H9 (cell line): ENCODE measurements at regions not wholly inside any gene's neighbourhood (a gene's known extent, or its start where the extent isn't known, plus 50 kb on each side); places are given as distances from the start of the nearest gene placed in this dataset.

Source experiments
- DNase-seq: peaks from one replicate; pipeline ENCODE4 v3.0.0-alpha.2; 2017
- H2AFZ ChIP-seq: one replicate; pipeline ENCODE4 v1.6.1; 2013; ENCODE audit warnings: mild to moderate bottlenecking, low read length, control low read depth, moderate library complexity
- H2AK5ac ChIP-seq: 2 replicates; pipeline ENCODE4 v1.6.1; 2013; ENCODE audit warnings: low read length, control low read depth, mixed read lengths; ENCODE audit not compliant: insufficient read length
- H2BK120ac ChIP-seq: one replicate; pipeline ENCODE4 v1.6.1; 2013; ENCODE audit warnings: low read depth, mild to moderate bottlenecking, low read length, control low read depth, inconsistent platforms; ENCODE audit not compliant: poor library complexity, severe bottlenecking
- H2BK12ac ChIP-seq: 2 replicates; pipeline ENCODE4 v1.6.1; 2013; ENCODE audit warnings: low read length, control low read depth, mixed read lengths, low read depth; ENCODE audit not compliant: insufficient read length
- H2BK15ac ChIP-seq: 2 replicates; pipeline ENCODE4 v1.6.1; 2013; ENCODE audit warnings: low read depth, low read length, control low read depth
- H2BK20ac ChIP-seq: one replicate; pipeline ENCODE4 v1.6.1; 2013; ENCODE audit warnings: low read depth, mild to moderate bottlenecking, low read length, control low read depth, inconsistent platforms; ENCODE audit not compliant: poor library complexity, severe bottlenecking
- H2BK5ac ChIP-seq: 2 replicates; pipeline ENCODE4 v1.6.1; 2013; ENCODE audit warnings: low read length, control low read depth, mixed read lengths; ENCODE audit not compliant: insufficient read length
- H3K14ac ChIP-seq: 2 replicates; pipeline ENCODE4 v1.6.1; 2013; ENCODE audit warnings: low read length, control low read depth; ENCODE audit not compliant: insufficient read depth
- H3K18ac ChIP-seq: 2 replicates; pipeline ENCODE4 v1.6.1; 2013; ENCODE audit warnings: low read depth, mild to moderate bottlenecking, mixed read lengths, low read length, control low read depth; ENCODE audit not compliant: insufficient read length
- H3K23ac ChIP-seq: 2 replicates; pipeline ENCODE4 v1.6.1; 2013; ENCODE audit warnings: low read length, control low read depth, mixed read lengths, low read depth; ENCODE audit not compliant: insufficient read length
- H3K23me2 ChIP-seq: 2 replicates; pipeline ENCODE4 v1.6.1; 2013; ENCODE audit warnings: low read depth, mild to moderate bottlenecking, mixed read lengths, low read length, control low read depth; ENCODE audit not compliant: insufficient read length, poor library complexity, severe bottlenecking
- H3K27ac ChIP-seq: 2 replicates; pipeline ENCODE4 v1.5.1; 2013; ENCODE audit warnings: low read length, control low read depth, mixed read lengths, low read depth; ENCODE audit not compliant: insufficient read length
- H3K27me3 ChIP-seq: 2 replicates; pipeline ENCODE4 v1.6.1; 2013; ENCODE audit warnings: low read length, control low read depth, inconsistent platforms; ENCODE audit not compliant: insufficient read depth
- H3K4ac ChIP-seq: 2 replicates; pipeline ENCODE4 v1.6.1; 2013; ENCODE audit warnings: low read depth, mild to moderate bottlenecking, control low read depth, inconsistent platforms, low read length, moderate library complexity
- H3K4me1 ChIP-seq: 2 replicates; pipeline ENCODE4 v1.6.1; 2013; ENCODE audit warnings: low read length, control low read depth, inconsistent platforms; ENCODE audit not compliant: insufficient read depth
- H3K4me2 ChIP-seq: 2 replicates; pipeline ENCODE4 v1.6.1; 2013; ENCODE audit warnings: low read length, control low read depth, mixed read lengths; ENCODE audit not compliant: insufficient read length, insufficient read depth
- H3K56ac ChIP-seq: 2 replicates; pipeline ENCODE4 v1.6.1; 2013; ENCODE audit warnings: low read depth, mild to moderate bottlenecking, mixed read lengths, low read length, control low read depth; ENCODE audit not compliant: insufficient read length
- H3K79me1 ChIP-seq: 2 replicates; pipeline ENCODE4 v1.6.1; 2013; ENCODE audit warnings: low read depth, mild to moderate bottlenecking, moderate library complexity, low read length, control low read depth, inconsistent platforms; ENCODE audit not compliant: insufficient read depth, poor library complexity, severe bottlenecking
- H3K79me2 ChIP-seq: 2 replicates; pipeline ENCODE4 v1.6.1; 2013; ENCODE audit warnings: low read length, control low read depth, inconsistent platforms; ENCODE audit not compliant: insufficient read depth
- H3K9ac ChIP-seq: 2 replicates; pipeline ENCODE4 v1.6.1; 2013; ENCODE audit warnings: low read length, control low read depth, mixed read lengths; ENCODE audit not compliant: insufficient read length; ENCODE audit errors: extremely low read depth
- H3K9me3 ChIP-seq: one replicate; pipeline ENCODE4 v1.6.1; 2013; ENCODE audit warnings: low read depth, low read length, inconsistent platforms; ENCODE audit not compliant: control insufficient read depth
- H3T11ph ChIP-seq: one replicate; pipeline ENCODE4 v1.6.1; 2013; ENCODE audit warnings: mild to moderate bottlenecking, low read length, control low read depth, inconsistent platforms
- H4K20me1 ChIP-seq: one replicate; pipeline ENCODE4 v1.6.1; 2013; ENCODE audit not compliant: control insufficient read depth, insufficient read length, insufficient read depth
- H4K5ac ChIP-seq: 2 replicates; pipeline ENCODE4 v1.6.1; 2013; ENCODE audit warnings: low read depth, mild to moderate bottlenecking, mixed read lengths, low read length, control low read depth; ENCODE audit not compliant: insufficient read length
- H4K8ac ChIP-seq: replicated peaks from 2 replicates; pipeline ENCODE4 v1.6.1; 2013; ENCODE audit warnings: low read length, control low read depth, mixed read lengths, low read depth; ENCODE audit not compliant: insufficient read length
- H4K91ac ChIP-seq: 2 replicates; pipeline ENCODE4 v1.6.1; 2013; ENCODE audit warnings: low read depth, mild to moderate bottlenecking, moderate library complexity, mixed read lengths, low read length, control low read depth; ENCODE audit not compliant: insufficient read length
- H3K27ac Mint-ChIP-seq, 3 experiments: 2 replicates in 2 of 3; 3 replicates in 1 of 3; pipeline ENCODE4 v1.8.0; 2020 to 2021; ENCODE audit warnings: mixed read lengths in 3 of 3, mild to moderate bottlenecking in 1 of 3, moderate library complexity in 1 of 3
- H3K27me3 Mint-ChIP-seq: 2 replicates; pipeline ENCODE4 v1.8.0; 2021; ENCODE audit warnings: low read depth, mild to moderate bottlenecking, moderate library complexity, mixed read lengths
- H3K36me3 Mint-ChIP-seq, 3 experiments: 2 replicates in 2 of 3; 3 replicates in 1 of 3; pipeline ENCODE4 v1.8.0; 2020 to 2021; ENCODE audit warnings: low read depth in 3 of 3, mixed read lengths in 3 of 3; ENCODE audit not compliant: insufficient read depth in 1 of 3
- H3K4me1 Mint-ChIP-seq, 2 experiments: 2 replicates each; pipeline ENCODE4 v1.8.0; 2020; ENCODE audit warnings: mixed read lengths in 2 of 2
- H3K4me3 Mint-ChIP-seq, 2 experiments: 2 replicates in 1 of 2; 3 replicates in 1 of 2; pipeline ENCODE4 v1.8.0; 2020 to 2021; ENCODE audit warnings: mild to moderate bottlenecking in 2 of 2, mixed read lengths in 2 of 2, moderate library complexity in 1 of 2
- H3K9me3 Mint-ChIP-seq, 2 experiments: 2 replicates in 1 of 2; 3 replicates in 1 of 2; pipeline ENCODE4 v1.8.0; 2020; ENCODE audit warnings: mild to moderate bottlenecking in 2 of 2, mixed read lengths in 2 of 2, moderate library complexity in 1 of 2
- WGBS: extraction: QIAGEN DNeasy Blood & Tissue Kit; methylation state at CpG from one replicate; pipeline ENCODE4 v1.1.7; 2013; ENCODE audit warnings: missing lambda C conversion rate, low lambda C conversion rate, mixed read lengths; ENCODE audit not compliant: insufficient read length; ENCODE audit errors: extremely low coverage; 5-methylcytosine and 5-hydroxymethylcytosine counted together
- TF ChIP-seq, protein P1 (sequence below): fragments of 200-600 bp; sonication (generic); conservative IDR thresholded peaks from 3 replicates; pipeline ENCODE4 v1.8.0; 2021; ENCODE audit warnings: antibody characterized with exemption, mild to moderate bottlenecking

DNA sequence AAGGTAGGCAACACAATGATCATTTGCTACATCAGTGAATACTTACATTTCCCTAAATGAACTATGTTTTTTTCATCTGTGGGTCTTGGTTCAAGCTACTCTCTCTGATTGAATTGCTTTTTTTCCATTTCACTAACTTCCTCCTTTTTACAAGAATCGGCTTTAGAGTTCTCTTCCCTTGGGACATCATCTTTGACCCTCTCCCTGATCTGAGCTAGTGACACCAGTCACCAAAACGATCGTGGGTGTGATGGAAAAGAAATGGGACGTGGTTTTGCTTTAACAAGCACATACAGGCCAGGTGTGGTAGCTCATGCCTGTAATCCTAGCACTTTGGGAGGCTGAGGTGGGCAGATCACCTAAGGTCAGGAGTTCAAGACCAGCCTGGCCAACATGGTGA lies 129.9 kb downstream of the WT1 start:
- no peaks in the 10 kb centered on the region for H3K9me3 ChIP-seq
- no peak overlapping the region for H2BK20ac ChIP-seq
- Mint-ChIP-seq H3K4me3 (no peak overlapping the region), H3K4me1 (peaks cover 0 to 5% of the 10 kb centered on the region in 2 experiments; a peak in 1 of 4 replicates), H3K27ac (no peak overlapping the region), H3K27me3 (peaks cover 2% of the 10 kb centered on the region; the same call in 1 of the 2 replicates), H3K36me3 (no peaks in the 10 kb centered on the region), H3K9me3 (no peaks in the 10 kb centered on the region)
- H3K27me3 ChIP-seq: no peaks in the 10 kb centered on the region
- H2AFZ ChIP-seq: no peak overlapping the region
- H3K18ac ChIP-seq: no peak overlapping the region
- no peak overlapping the region for H3K9ac ChIP-seq
- no peak overlapping the region for H4K91ac ChIP-seq
- H2BK15ac ChIP-seq: no peak overlapping the region
- no peak overlapping the region for H2BK120ac ChIP-seq
- H3K56ac ChIP-seq: no peak overlapping the region
- H3K4me2 ChIP-seq: no peak overlapping the region
- H4K20me1 ChIP-seq: no peaks in the 10 kb centered on the region
- no peak overlapping the region for H2BK5ac ChIP-seq
- no peak overlapping the region for H3T11ph ChIP-seq
- no peaks in the 10 kb centered on the region for H3K4me1 ChIP-seq
- no peak overlapping the region for H3K14ac ChIP-seq
- H3K79me2 ChIP-seq: no peaks in the 10 kb centered on the region
- no peak overlapping the region for H2BK12ac ChIP-seq
- H3K4ac ChIP-seq: no peak overlapping the region
- WGBS: no CpG with 5 or more reads among the region's 4 CpGs
- no peaks in the 10 kb centered on the region for H3K79me1 ChIP-seq
- TF ChIP-seq, protein P1, sequence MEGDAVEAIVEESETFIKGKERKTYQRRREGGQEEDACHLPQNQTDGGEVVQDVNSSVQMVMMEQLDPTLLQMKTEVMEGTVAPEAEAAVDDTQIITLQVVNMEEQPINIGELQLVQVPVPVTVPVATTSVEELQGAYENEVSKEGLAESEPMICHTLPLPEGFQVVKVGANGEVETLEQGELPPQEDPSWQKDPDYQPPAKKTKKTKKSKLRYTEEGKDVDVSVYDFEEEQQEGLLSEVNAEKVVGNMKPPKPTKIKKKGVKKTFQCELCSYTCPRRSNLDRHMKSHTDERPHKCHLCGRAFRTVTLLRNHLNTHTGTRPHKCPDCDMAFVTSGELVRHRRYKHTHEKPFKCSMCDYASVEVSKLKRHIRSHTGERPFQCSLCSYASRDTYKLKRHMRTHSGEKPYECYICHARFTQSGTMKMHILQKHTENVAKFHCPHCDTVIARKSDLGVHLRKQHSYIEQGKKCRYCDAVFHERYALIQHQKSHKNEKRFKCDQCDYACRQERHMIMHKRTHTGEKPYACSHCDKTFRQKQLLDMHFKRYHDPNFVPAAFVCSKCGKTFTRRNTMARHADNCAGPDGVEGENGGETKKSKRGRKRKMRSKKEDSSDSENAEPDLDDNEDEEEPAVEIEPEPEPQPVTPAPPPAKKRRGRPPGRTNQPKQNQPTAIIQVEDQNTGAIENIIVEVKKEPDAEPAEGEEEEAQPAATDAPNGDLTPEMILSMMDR: no peak
- no peak for DNase-seq
- H4K5ac ChIP-seq: no peak overlapping the region
- no peak overlapping the region for H3K23ac ChIP-seq
- H4K8ac ChIP-seq: no peak overlapping the region
- no peaks in the 10 kb centered on the region for H3K23me2 ChIP-seq
- H3K27ac ChIP-seq: no peak overlapping the region
- no peak overlapping the region for H2AK5ac ChIP-seq
